WTC11 (cell line): ENCODE measurements at regions not wholly inside any gene's neighbourhood (a gene's known extent, or its start where the extent isn't known, plus 50 kb on each side); places are given as distances from the start of the nearest gene placed in this dataset.

Experiments
- ATAC-seq: fragments of 200-7000 bp; cut with Tn5 transposase; 2 replicates; pipeline ENCODE4 v1.10.0; 2021; ENCODE audit warnings: mild to moderate bottlenecking, moderate library complexity
- CTCF ChIA-PET: fragments of 300-600 bp; sonication (Branson Sonifier 250); formaldehyde crosslinking; loops from one replicate; lab custom pipeline; 2021; ENCODE audit warnings: antibody characterized with exemption; lab: Charles Lee
- POLR2A ChIA-PET: fragments of 350-600 bp; sonication (Branson Sonifier 250); formaldehyde crosslinking; loops from one replicate; lab custom pipeline; 2021; ENCODE audit warnings: antibody characterized with exemption; lab: Charles Lee
- DNase-seq: peaks from one replicate; pipeline ENCODE4 v3.0.0; 2021; ENCODE audit warnings: low spot score
- H3K27ac Mint-ChIP-seq: 2 replicates; pipeline ENCODE4 v1.8.0; 2021; ENCODE audit warnings: mixed read lengths
- H3K27me3 Mint-ChIP-seq: 2 replicates; pipeline ENCODE4 v1.8.0; 2021; ENCODE audit warnings: low read depth, mild to moderate bottlenecking, moderate library complexity, mixed read lengths
- H3K36me3 Mint-ChIP-seq: 2 replicates; pipeline ENCODE4 v1.8.0; 2021; ENCODE audit warnings: mixed read lengths
- H3K4me1 Mint-ChIP-seq: 2 replicates; pipeline ENCODE4 v1.8.0; 2022; ENCODE audit warnings: mixed read lengths
- H3K4me3 Mint-ChIP-seq: 2 replicates; pipeline ENCODE4 v1.8.0; 2021; ENCODE audit warnings: mild to moderate bottlenecking, moderate library complexity, mixed read lengths
- H3K9me3 Mint-ChIP-seq: 2 replicates; pipeline ENCODE4 v1.8.0; 2021; ENCODE audit warnings: mixed read lengths
- ATF6 ChIP-seq: sonication (generic); formaldehyde crosslinking; IDR thresholded peaks from 2 replicates; pipeline ENCODE4 v1.8.1; 2023; ENCODE audit warnings: mild to moderate bottlenecking, missing genetic modification reagents
- CDX4 ChIP-seq: fragments of 250-450 bp; sonication (Bioruptor Pico); IDR thresholded peaks from 2 replicates; pipeline ENCODE4 v1.9.0; 2021; ENCODE audit warnings: moderate library complexity, mild to moderate bottlenecking, inconsistent platforms, borderline replicate concordance
- ELF4 ChIP-seq: sonication (generic); formaldehyde crosslinking; IDR thresholded peaks from 2 replicates; pipeline ENCODE4 v1.8.1; 2022; ENCODE audit warnings: low read depth, mild to moderate bottlenecking, moderate library complexity, missing genetic modification reagents
- FOXJ3 ChIP-seq: sonication (generic); formaldehyde crosslinking; IDR thresholded peaks from 2 replicates; pipeline ENCODE4 v1.9.0; 2021; ENCODE audit warnings: missing genetic modification reagents, mild to moderate bottlenecking, borderline replicate concordance
- FOXK1 ChIP-seq: sonication (generic); formaldehyde crosslinking; IDR thresholded peaks from 2 replicates; pipeline ENCODE4 v1.8.0; 2022; ENCODE audit warnings: mild to moderate bottlenecking, moderate library complexity, missing genetic modification reagents
- FOXP4 ChIP-seq: sonication (generic); formaldehyde crosslinking; IDR thresholded peaks from 2 replicates; pipeline ENCODE4 v1.8.0; 2022; ENCODE audit warnings: mild to moderate bottlenecking, missing genetic modification reagents
- GTF2I ChIP-seq: fragments of 250-450 bp; sonication (Bioruptor Pico); conservative IDR thresholded peaks from 2 replicates; pipeline ENCODE4 v1.4.0; 2021; ENCODE audit warnings: mild to moderate bottlenecking
- KAT7 ChIP-seq: sonication (generic); formaldehyde crosslinking; IDR thresholded peaks from 2 replicates; pipeline ENCODE4 v1.8.1; 2023; ENCODE audit warnings: missing genetic modification reagents, mild to moderate bottlenecking, borderline replicate concordance
- OVOL2 ChIP-seq: fragments of 250-450 bp; sonication (Bioruptor Pico); IDR thresholded peaks from 2 replicates; pipeline ENCODE4 v1.9.0; 2021; ENCODE audit warnings: mild to moderate bottlenecking, borderline replicate concordance
- PRDM15 ChIP-seq: sonication (generic); formaldehyde crosslinking; IDR thresholded peaks from 2 replicates; pipeline ENCODE4 v1.8.0; 2022; ENCODE audit warnings: missing genetic modification reagents
- RORB ChIP-seq: fragments of 250-450 bp; sonication (Bioruptor Pico); IDR thresholded peaks from 2 replicates; pipeline ENCODE4 v1.9.0; 2021; ENCODE audit warnings: mild to moderate bottlenecking
- SOX15 ChIP-seq: fragments of 250-450 bp; sonication (Bioruptor Pico); IDR thresholded peaks from 2 replicates; pipeline ENCODE4 v1.9.0; 2021; ENCODE audit warnings: mild to moderate bottlenecking
- TEAD1 ChIP-seq: sonication (generic); formaldehyde crosslinking; IDR thresholded peaks from 2 replicates; pipeline ENCODE4 v1.8.0; 2022; ENCODE audit warnings: mild to moderate bottlenecking, missing genetic modification reagents
- TP53 ChIP-seq: sonication (generic); formaldehyde crosslinking; IDR thresholded peaks from 2 replicates; pipeline ENCODE4 v1.8.1; 2023; ENCODE audit warnings: mild to moderate bottlenecking, missing genetic modification reagents
- USF2 ChIP-seq: sonication (generic); formaldehyde crosslinking; IDR thresholded peaks from 2 replicates; pipeline ENCODE4 v1.8.1; 2023; ENCODE audit warnings: mild to moderate bottlenecking, missing genetic modification reagents, moderate library complexity
- ZNF281 ChIP-seq: sonication (generic); formaldehyde crosslinking; IDR thresholded peaks from 2 replicates; pipeline ENCODE4 v1.8.0; 2023; ENCODE audit warnings: mild to moderate bottlenecking, missing genetic modification reagents
- ZNF317 ChIP-seq: sonication (generic); formaldehyde crosslinking; IDR thresholded peaks from 2 replicates; pipeline ENCODE4 v1.8.1; 2023; ENCODE audit warnings: low read depth, mild to moderate bottlenecking, moderate library complexity, missing genetic modification reagents, borderline replicate concordance
- ZNF396 ChIP-seq: fragments of 250-450 bp; sonication (Bioruptor Pico); IDR thresholded peaks from 2 replicates; pipeline ENCODE4 v1.8.0; 2021; ENCODE audit warnings: mild to moderate bottlenecking, moderate library complexity, borderline replicate concordance

GRCh38 chr1:105565006-105565405 lies 1491.5 kb upstream of the PRMT6 start:
- H3K4me1 Mint-ChIP-seq: no peaks in the 10 kb centered on the region
- ATAC-seq (no peak), DNase-seq (no peak)
- ChIA-PET CTCF (no interaction called here), POLR2A (interaction anchor here (0.5 kb wide), 1 partner anchor 190 kb away, joined by 3 read pairs; no protein-coding TSS in a partner anchor)
- peaks cover 6% of the 10 kb centered on the region; the same call in 1 of the 2 replicates for H3K9me3 Mint-ChIP-seq
- no peaks in the 10 kb centered on the region for H3K36me3 Mint-ChIP-seq
- H3K27me3 Mint-ChIP-seq: no peaks in the 10 kb centered on the region
- no peak for TF ChIP-seq FOXP4 (CRISPR knock-in tag)
- TF ChIP-seq SOX15 (CRISPR knock-in tag): no peak
- no peak for TF ChIP-seq TP53 (CRISPR knock-in tag)
- TF ChIP-seq ZNF396 (CRISPR knock-in tag): no peak
- no peak for TF ChIP-seq USF2 (CRISPR knock-in tag)
- no peak for TF ChIP-seq ZNF281 (CRISPR knock-in tag)
- TF ChIP-seq OVOL2 (CRISPR knock-in tag): no peak
- TF ChIP-seq ZNF317 (CRISPR knock-in tag): no peak
- TF ChIP-seq TEAD1: no peak
- no peak for TF ChIP-seq RORB
- TF ChIP-seq PRDM15 (CRISPR knock-in tag): no peak
- TF ChIP-seq ATF6 (CRISPR knock-in tag): no peak
- TF ChIP-seq FOXK1 (CRISPR knock-in tag): no peak
- no peak for TF ChIP-seq CDX4 (CRISPR knock-in tag)
- no peak for TF ChIP-seq GTF2I
- no peak for TF ChIP-seq ELF4 (CRISPR knock-in tag)
- TF ChIP-seq FOXJ3 (CRISPR knock-in tag): no peak
- TF ChIP-seq KAT7 (CRISPR knock-in tag): no peak
- H3K4me3 Mint-ChIP-seq: no peak overlapping the region
- no peak overlapping the region for H3K27ac Mint-ChIP-seq
